GM06990 (cell line): ENCODE measurements at regions not wholly inside any gene's neighbourhood (a gene's known extent, or its start where the extent isn't known, plus 50 kb on each side); places are given as distances from the start of the nearest gene placed in this dataset.

Source experiments
- DNase-seq: peaks from one replicate; pipeline ENCODE4 v3.0.0-alpha.2; 2011; ENCODE audit not compliant: insufficient read length; ENCODE audit errors: extremely low read depth
- H3K27me3 ChIP-seq: replicated peaks from 2 replicates; pipeline ENCODE4 v1.6.0; 2011; ENCODE audit warnings: low read length; ENCODE audit not compliant: control insufficient read depth, insufficient read depth
- H3K36me3 ChIP-seq: 2 replicates; pipeline ENCODE4 v1.5.1; 2011; ENCODE audit warnings: low read length; ENCODE audit not compliant: control insufficient read depth, insufficient read depth
- H3K4me3 ChIP-seq: replicated peaks from 2 replicates; pipeline ENCODE4 v1.5.1; 2011; ENCODE audit warnings: low read depth, mild to moderate bottlenecking, control low read depth, low read length
- CTCF ChIP-seq: IDR thresholded peaks from 2 replicates; pipeline ENCODE4 v1.5.1; 2011; ENCODE audit warnings: low read length, control low read depth, mild to moderate bottlenecking, inconsistent platforms; ENCODE audit not compliant: insufficient read depth, poor library complexity, severe bottlenecking

DNA sequence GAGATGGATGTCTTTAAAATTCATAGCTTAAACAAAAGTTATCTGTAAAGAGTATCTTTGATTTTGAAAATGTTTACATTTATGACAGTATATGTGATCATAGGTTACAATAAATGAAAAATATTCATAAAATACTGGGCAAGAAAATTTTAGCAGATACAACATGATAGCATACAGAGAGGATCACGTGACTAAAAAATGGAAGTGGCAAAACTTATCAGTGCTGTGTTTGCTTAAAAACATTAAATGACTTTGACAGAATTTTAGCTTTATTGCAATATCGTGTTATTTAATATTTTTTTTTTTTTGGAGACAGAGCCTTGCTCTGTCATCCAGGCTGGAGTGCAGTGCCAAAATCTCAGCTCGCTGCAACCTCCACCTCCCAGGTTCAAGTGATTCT is 2294.1 kb downstream of the NCAM2 start:
- Histone ChIP-seq H3K27me3 (no peaks in the 10 kb centered on the region), H3K36me3 (no peaks in the 10 kb centered on the region), H3K4me3 (no peak overlapping the region)
- TF ChIP-seq CTCF: no peak
- no peak for DNase-seq

DNA sequence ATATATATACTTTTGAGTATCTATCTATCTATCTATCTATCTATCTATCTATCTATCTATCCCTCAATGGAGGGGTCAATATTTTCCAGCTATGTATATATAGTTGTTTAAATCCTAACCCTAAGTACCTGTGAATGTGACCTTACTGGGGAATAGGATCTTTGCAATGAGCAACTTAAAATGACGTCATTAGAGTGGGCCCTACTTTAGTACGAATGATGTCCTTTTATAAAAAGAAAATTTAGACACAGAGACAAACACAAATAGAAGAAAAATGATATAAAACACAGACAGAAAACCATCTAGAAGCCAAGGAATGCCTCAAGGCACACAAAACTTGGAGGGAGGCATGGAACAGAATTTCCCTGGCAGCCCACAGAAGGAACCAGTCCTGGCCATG is 2283.7 kb downstream of the NCAM2 start:
- no peak for TF ChIP-seq CTCF
- DNase-seq: no peak

GRCh38 chr21:23249760-23250159 is 2251.6 kb downstream of the NCAM2 start:
- Histone ChIP-seq H3K27me3 (no peaks in the 10 kb centered on the region), H3K36me3 (no peaks in the 10 kb centered on the region), H3K4me3 (no peak overlapping the region)
- no peak for TF ChIP-seq CTCF
- DNase-seq: no peak

More for the DNA sequence above, 2283.7 kb downstream of the NCAM2 start:
- Histone ChIP-seq H3K36me3 (no peaks in the 10 kb centered on the region), H3K27me3 (no peaks in the 10 kb centered on the region), H3K4me3 (no peak overlapping the region)

DNA sequence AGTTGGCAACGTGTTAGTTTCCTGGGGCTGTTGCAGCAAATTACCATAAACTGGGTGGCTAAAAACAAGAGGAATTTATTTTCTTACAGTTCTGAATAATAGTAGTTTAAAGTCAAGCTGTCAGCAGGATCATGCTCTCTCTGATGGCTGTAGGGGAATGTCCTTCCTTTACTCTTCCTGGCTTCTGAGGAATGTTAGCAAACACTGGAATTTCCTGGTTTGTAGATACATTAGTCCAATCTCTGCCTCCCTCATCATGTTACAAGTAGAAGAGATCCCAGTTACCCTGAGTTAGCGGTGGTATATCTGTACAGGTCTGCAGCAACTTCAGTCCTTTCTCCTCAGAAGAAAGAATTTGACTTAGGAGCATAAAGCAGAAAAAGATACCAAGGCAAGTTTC is 2249.1 kb downstream of the NCAM2 start:
- TF ChIP-seq CTCF: no peak
- H3K36me3 ChIP-seq: no peaks in the 10 kb centered on the region
- H3K27me3 ChIP-seq: no peaks in the 10 kb centered on the region
- DNase-seq: no peak
- no peak overlapping the region for H3K4me3 ChIP-seq

DNA sequence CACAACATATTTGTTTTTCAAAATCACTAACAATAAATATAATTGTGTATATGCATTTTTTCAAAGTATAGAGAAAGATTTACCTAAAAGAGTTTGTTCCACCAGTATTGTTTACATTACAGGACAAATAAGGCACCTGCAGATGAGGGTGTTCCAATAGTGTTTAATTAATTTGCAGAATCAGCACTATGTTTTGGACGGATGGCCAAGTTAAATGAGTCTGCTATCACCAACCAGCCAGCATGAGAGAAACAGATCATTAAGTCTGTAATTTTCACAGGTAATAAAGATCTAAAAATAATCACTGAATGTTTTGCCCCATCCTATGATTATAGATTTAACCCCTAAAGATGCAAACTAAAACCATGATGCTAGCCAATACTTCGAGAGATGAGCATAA is 2247.0 kb downstream of the NCAM2 start:
- TF ChIP-seq CTCF: no peak
- Histone ChIP-seq H3K4me3 (no peak overlapping the region), H3K27me3 (no peaks in the 10 kb centered on the region), H3K36me3 (no peaks in the 10 kb centered on the region)
- DNase-seq: no peak

DNA sequence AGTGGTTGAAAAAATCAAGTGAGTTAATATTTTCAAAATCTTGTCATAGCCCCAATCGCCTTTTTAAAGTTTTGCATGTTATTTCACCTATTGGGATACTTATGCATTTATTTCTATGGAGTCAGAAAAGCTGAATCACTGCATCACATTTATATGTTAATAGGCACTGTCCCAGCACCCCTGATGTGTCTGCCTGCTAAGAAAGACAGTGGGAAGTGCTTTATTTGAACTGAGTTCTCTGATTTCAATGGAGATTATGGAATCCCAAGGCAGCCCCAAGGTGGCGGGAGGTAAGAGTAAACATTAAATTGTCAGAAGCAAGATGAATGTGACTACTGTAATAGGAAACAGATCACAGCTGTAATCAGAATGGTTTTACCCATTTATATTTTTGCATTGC is 2225.7 kb downstream of the NCAM2 start:
- no peaks in the 10 kb centered on the region for H3K36me3 ChIP-seq
- TF ChIP-seq CTCF: no peak
- no peaks in the 10 kb centered on the region for H3K27me3 ChIP-seq
- H3K4me3 ChIP-seq: no peak overlapping the region
- no peak for DNase-seq
